H1 (cell line): ENCODE measurements at regions not wholly inside any gene's neighbourhood (a gene's known extent, or its start where the extent isn't known, plus 50 kb on each side); places are given as distances from the start of the nearest gene placed in this dataset.

Source experiments
- CTCF ChIA-PET: fragments of 300-600 bp; sonication (Branson Sonifier 250); formaldehyde crosslinking; loops from one replicate; lab custom pipeline; 2021; ENCODE audit not compliant: partially characterized antibody; lab: Charles Lee
- POLR2A ChIA-PET: fragments of 300-600 bp; sonication (Branson Sonifier 250); formaldehyde crosslinking; loops from one replicate; lab custom pipeline; 2021; ENCODE audit warnings: inconsistent platforms; ENCODE audit not compliant: partially characterized antibody; lab: Charles Lee
- DNase-seq, 2 experiments: peaks; one replicate each; pipeline versions ENCODE4 v3.0.0 to v3.0.0-alpha.2; 2010 to 2022; ENCODE audit warnings: low spot score in 2 of 2, low read depth in 1 of 2, mixed read lengths in 1 of 2
- FAIRE-seq: peaks from 2 replicates; lab custom pipeline; 2011; peaks lifted over from hg19 to GRCh38; lab: Jason Lieb, UNC
- H2AFZ ChIP-seq: 2 replicates; pipeline ENCODE4 v1.8.1; 2012; ENCODE audit warnings: low read length, inconsistent platforms
- H2AK5ac ChIP-seq: 2 replicates; pipeline ENCODE4 v1.6.1; 2013; ENCODE audit warnings: low read depth, low read length
- H2BK120ac ChIP-seq: replicated peaks from 2 replicates; pipeline ENCODE3; 2013; ENCODE audit warnings: low read depth, low read length, inconsistent platforms
- H2BK12ac ChIP-seq: 2 replicates; pipeline ENCODE4 v1.6.1; 2013; ENCODE audit warnings: low read depth, low read length
- H2BK15ac ChIP-seq: 2 replicates; pipeline ENCODE4 v1.6.1; 2013; ENCODE audit warnings: low read length
- H2BK20ac ChIP-seq: 2 replicates; pipeline ENCODE4 v1.6.1; 2013; ENCODE audit warnings: low read length
- H2BK5ac ChIP-seq: 2 replicates; pipeline ENCODE4 v1.6.1; 2013; ENCODE audit warnings: low read depth, low read length
- H3K14ac ChIP-seq: 2 replicates; pipeline ENCODE4 v1.6.1; 2013; ENCODE audit warnings: inconsistent platforms; ENCODE audit not compliant: insufficient read length
- H3K18ac ChIP-seq: 2 replicates; pipeline ENCODE4 v1.6.1; 2013; ENCODE audit warnings: low read length; ENCODE audit errors: extremely low read depth
- H3K23ac ChIP-seq: 2 replicates; pipeline ENCODE4 v1.6.1; 2013; ENCODE audit warnings: inconsistent platforms; ENCODE audit not compliant: insufficient read length
- H3K23me2 ChIP-seq: 2 replicates; pipeline ENCODE4 v1.6.1; 2013; ENCODE audit warnings: low read depth, low read length
- H3K27ac ChIP-seq: 2 replicates; pipeline ENCODE4 v1.6.1; 2011; ENCODE audit warnings: low read depth, low read length, inconsistent platforms
- H3K27me3 ChIP-seq, 4 experiments: replicated peaks in 1 of 4; 1 replicate in 1 of 4; 2 replicates in 3 of 4; pipeline versions ENCODE4 v1.6.1 to v1.8.1; 2011 to 2013; ENCODE audit warnings: low read length in 3 of 4, mild to moderate bottlenecking in 3 of 4, inconsistent platforms in 2 of 4, mixed read lengths in 2 of 4, moderate library complexity in 1 of 4; ENCODE audit not compliant: control insufficient read depth in 3 of 4, insufficient read depth in 3 of 4; ENCODE audit errors: extremely low read depth in 1 of 4
- H3K36me3 ChIP-seq, 4 experiments: 2 replicates each; pipeline versions ENCODE4 v1.6.1 to v1.8.1; 2011 to 2013; ENCODE audit warnings: mild to moderate bottlenecking in 4 of 4, low read length in 3 of 4, moderate library complexity in 2 of 4, control low read depth in 1 of 4, inconsistent platforms in 1 of 4; ENCODE audit not compliant: insufficient read depth in 4 of 4, control insufficient read depth in 2 of 4
- H3K4ac ChIP-seq: replicated peaks from 2 replicates; pipeline ENCODE3; 2013; ENCODE audit warnings: low read length, low read depth, mixed read lengths, inconsistent platforms; ENCODE audit not compliant: insufficient read length
- H3K4me1 ChIP-seq, 4 experiments: replicated peaks in 1 of 4; 1 replicate in 1 of 4; 2 replicates in 3 of 4; pipeline versions ENCODE4 v1.6.1 to v1.8.1; 2011 to 2013; ENCODE audit warnings: low read length in 3 of 4, inconsistent platforms in 2 of 4, mixed read lengths in 1 of 4; ENCODE audit not compliant: insufficient read depth in 4 of 4, control insufficient read depth in 3 of 4
- H3K4me2 ChIP-seq, 2 experiments: 2 replicates each; pipeline versions ENCODE4 v1.6.1 to v1.8.1; 2011 to 2013; ENCODE audit warnings: low read depth in 2 of 2, low read length in 2 of 2, control low read depth in 1 of 2, inconsistent platforms in 1 of 2, mild to moderate bottlenecking in 1 of 2; ENCODE audit not compliant: insufficient read depth in 1 of 2
- H3K4me3 ChIP-seq, 4 experiments: fragments of 200-600, 300-600 bp in 1 of 4; sonication (generic), shearing (Covaris generic), sonication (Bioruptor Twin) in 1 of 4; 2 replicates each; pipeline versions ENCODE4 v1.5.1 to v1.8.1; 2011 to 2016; ENCODE audit warnings: low read length in 4 of 4, low read depth in 3 of 4, control low read depth in 2 of 4, inconsistent platforms in 2 of 4, mild to moderate bottlenecking in 2 of 4, mixed read lengths in 1 of 4, moderate library complexity in 1 of 4; ENCODE audit not compliant: insufficient read depth in 2 of 4; ENCODE audit errors: extremely low read depth in 1 of 4
- H3K56ac ChIP-seq: replicated peaks from 2 replicates; pipeline ENCODE3; 2013; ENCODE audit warnings: low read depth, mild to moderate bottlenecking, mixed read lengths, low read length, inconsistent platforms; ENCODE audit not compliant: insufficient read length
- H3K79me1 ChIP-seq: 2 replicates; pipeline ENCODE4 v1.6.1; 2013; ENCODE audit warnings: low read depth, low read length, control low read depth
- H3K79me2 ChIP-seq, 2 experiments: 2 replicates each; pipeline versions ENCODE4 v1.6.1 to v1.8.1; 2012 to 2013; ENCODE audit warnings: low read length in 2 of 2, mild to moderate bottlenecking in 2 of 2, inconsistent platforms in 1 of 2; ENCODE audit not compliant: insufficient read depth in 2 of 2, control insufficient read depth in 1 of 2
- H3K9ac ChIP-seq, 4 experiments: replicated peaks in 1 of 4; 1 replicate in 1 of 4; 2 replicates in 3 of 4; pipeline versions ENCODE4 v1.6.1 to v1.8.1; 2011 to 2013; ENCODE audit warnings: low read depth in 3 of 4, low read length in 3 of 4, control low read depth in 2 of 4, mild to moderate bottlenecking in 2 of 4, moderate library complexity in 2 of 4, inconsistent platforms in 1 of 4; ENCODE audit errors: extremely low read depth in 1 of 4
- H3K9me3 ChIP-seq, 2 experiments: 2 replicates each; pipeline versions ENCODE4 v1.6.1 to v1.8.1; 2012 to 2013; ENCODE audit warnings: mild to moderate bottlenecking in 2 of 2, moderate library complexity in 2 of 2, control low read depth in 1 of 2, inconsistent platforms in 1 of 2, low read depth in 1 of 2, low read length in 1 of 2, mixed read lengths in 1 of 2; ENCODE audit not compliant: insufficient read depth in 2 of 2
- H4K20me1 ChIP-seq, 2 experiments: replicated peaks in 1 of 2; 2 replicates each; pipeline versions ENCODE3 to v1.8.1; 2011 to 2013; ENCODE audit warnings: inconsistent platforms in 2 of 2, low read length in 2 of 2, mild to moderate bottlenecking in 1 of 2; ENCODE audit not compliant: insufficient read depth in 2 of 2, control insufficient read depth in 1 of 2
- H4K5ac ChIP-seq: 2 replicates; pipeline ENCODE4 v1.6.1; 2013; ENCODE audit warnings: low read length, low read depth, mixed read lengths, inconsistent platforms; ENCODE audit not compliant: insufficient read length
- H4K8ac ChIP-seq: 2 replicates; pipeline ENCODE4 v1.8.0; 2013; ENCODE audit warnings: mild to moderate bottlenecking, moderate library complexity, low read length, inconsistent platforms; ENCODE audit not compliant: insufficient read depth; ENCODE audit errors: extremely low read depth
- H4K91ac ChIP-seq: replicated peaks from 2 replicates; pipeline ENCODE3; 2013; ENCODE audit warnings: low read length, mixed read lengths, inconsistent platforms; ENCODE audit not compliant: insufficient read length
- BCL11A ChIP-seq, 2 experiments: IDR thresholded peaks; one replicate each; pipeline ENCODE4 v1.6.1; 2011; ENCODE audit warnings: low read depth in 2 of 2, low read length in 2 of 2, mild to moderate bottlenecking in 2 of 2
- CBX8 ChIP-seq: fragments of 300-800, 300-1000 bp; sonication (generic); IDR thresholded peaks from 2 replicates; pipeline ENCODE4 v1.7.1; 2016; ENCODE audit warnings: low read depth, low read length, borderline replicate concordance
- CHD1 ChIP-seq: IDR thresholded peaks from 2 replicates; pipeline ENCODE4 v1.6.1; 2012; ENCODE audit warnings: low read depth, low read length, improper control_type of control experiment
- MAFK ChIP-seq: IDR thresholded peaks from 2 replicates; pipeline ENCODE4 v1.6.1; 2012; ENCODE audit warnings: low read depth, mild to moderate bottlenecking, improper control_type of control experiment, low read length
- RAD21 ChIP-seq, 2 experiments: IDR thresholded peaks in 1 of 2; conservative IDR thresholded peaks in 1 of 2; 2 replicates each; pipeline ENCODE4 v1.6.1; 2011; ENCODE audit warnings: low read depth in 2 of 2, low read length in 2 of 2, improper control_type of control experiment in 1 of 2, inconsistent platforms in 1 of 2, mild to moderate bottlenecking in 1 of 2, moderate library complexity in 1 of 2
- TBP ChIP-seq: IDR thresholded peaks from 2 replicates; pipeline ENCODE4 v1.6.1; 2011; ENCODE audit warnings: low read depth, low read length, improper control_type of control experiment
- whole genome bisulfite sequencing, 2 experiments: shearing (Covaris generic) in 1 of 2; methylation state at CpG; one replicate each; pipeline versions ENCODE4 v1.1.6 to v1.1.7; 2013 to 2015; ENCODE audit warnings: low lambda C conversion rate in 2 of 2, mixed read lengths in 2 of 2, inconsistent platforms in 1 of 2, low coverage in 1 of 2, missing lambda C conversion rate in 1 of 2; ENCODE audit not compliant: insufficient replicate concordance in 2 of 2, insufficient coverage in 1 of 2, insufficient read length in 1 of 2; ENCODE audit errors: extremely low coverage in 1 of 2, missing lambda C conversion rate in 1 of 2; 5-methylcytosine and 5-hydroxymethylcytosine counted together
- TF ChIP-seq, protein P1 (sequence below): IDR thresholded peaks from 2 replicates; pipeline ENCODE4 v1.6.1; 2012; ENCODE audit warnings: low read length, inconsistent platforms

DNA sequence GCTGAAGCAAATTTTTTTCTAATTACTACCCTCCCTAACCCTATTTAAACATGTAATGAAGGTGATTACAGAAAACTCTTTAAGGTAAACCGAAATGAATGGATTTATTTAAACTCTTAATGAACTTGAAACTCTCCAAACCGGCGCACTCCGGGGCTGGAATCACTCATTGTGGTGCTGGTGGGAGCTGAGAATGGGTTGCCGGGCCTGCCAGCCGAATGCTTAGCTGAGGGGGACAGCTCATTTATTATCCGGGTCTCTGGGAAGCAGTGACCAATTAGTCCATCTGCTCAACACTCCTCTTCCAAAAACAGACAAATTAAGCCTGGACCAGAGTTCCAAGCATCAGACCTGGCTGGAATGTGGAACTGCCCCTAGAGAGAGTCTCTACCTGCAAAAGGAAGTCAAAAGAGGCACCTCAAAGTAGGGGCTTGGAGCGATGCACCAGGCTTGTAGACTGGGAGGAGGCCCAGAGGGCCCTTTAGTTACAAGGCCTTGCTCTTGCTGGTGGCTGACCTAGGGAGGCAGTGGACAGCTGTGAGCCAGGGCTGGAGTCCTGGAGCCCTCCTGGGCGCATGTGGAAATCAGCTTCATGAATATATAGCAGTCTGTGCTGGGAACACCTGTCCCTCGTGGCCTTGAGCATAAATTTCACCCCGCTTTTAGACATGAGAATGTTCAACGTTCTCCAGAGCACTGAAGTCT lies 320.7 kb downstream of the AJAP1 start:
- Histone ChIP-seq H3K9ac (no peak overlapping the region), H2BK15ac (no peak overlapping the region), H2BK12ac (no peak overlapping the region), H3K14ac (no peak overlapping the region), H3K23ac (no peak overlapping the region), H3K27me3 (no peaks in the 10 kb centered on the region), H4K8ac (no peak overlapping the region), H3K79me2 (no peaks in the 10 kb centered on the region), H3K4ac (no peak overlapping the region), H3K9me3 (no peaks in the 10 kb centered on the region), H3K27ac (no peak overlapping the region), H4K5ac (no peak overlapping the region), H3K4me3 (no peak overlapping the region), H3K79me1 (no peaks in the 10 kb centered on the region), H3K23me2 (no peaks in the 10 kb centered on the region), H2BK5ac (no peak overlapping the region), H4K91ac (no peak overlapping the region), H3K18ac (no peak overlapping the region), H3K4me2 (no peak overlapping the region), H2AFZ (no peak overlapping the region), H4K20me1 (no peaks in the 10 kb centered on the region), H2BK120ac (no peak overlapping the region), H3K36me3 (no peaks in the 10 kb centered on the region), H2BK20ac (no peak overlapping the region), H3K56ac (no peak overlapping the region), H2AK5ac (no peak overlapping the region), H3K4me1 (no peaks in the 10 kb centered on the region)
- WGBS, 2 experiments = 92% methylated on average over 12 of the region's 12 CpGs; no CpG with 5 or more reads in 1 of the 2 experiments
- DNase-seq (no peak), FAIRE-seq (no peak)
- CTCF ChIA-PET = no interaction called here
- POLR2A ChIA-PET = no interaction called here
- TF ChIP-seq, protein P1, sequence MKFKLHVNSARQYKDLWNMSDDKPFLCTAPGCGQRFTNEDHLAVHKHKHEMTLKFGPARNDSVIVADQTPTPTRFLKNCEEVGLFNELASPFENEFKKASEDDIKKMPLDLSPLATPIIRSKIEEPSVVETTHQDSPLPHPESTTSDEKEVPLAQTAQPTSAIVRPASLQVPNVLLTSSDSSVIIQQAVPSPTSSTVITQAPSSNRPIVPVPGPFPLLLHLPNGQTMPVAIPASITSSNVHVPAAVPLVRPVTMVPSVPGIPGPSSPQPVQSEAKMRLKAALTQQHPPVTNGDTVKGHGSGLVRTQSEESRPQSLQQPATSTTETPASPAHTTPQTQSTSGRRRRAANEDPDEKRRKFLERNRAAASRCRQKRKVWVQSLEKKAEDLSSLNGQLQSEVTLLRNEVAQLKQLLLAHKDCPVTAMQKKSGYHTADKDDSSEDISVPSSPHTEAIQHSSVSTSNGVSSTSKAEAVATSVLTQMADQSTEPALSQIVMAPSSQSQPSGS = no peak
- TF ChIP-seq MAFK (no peak), BCL11A (IDR thresholded peaks at IDR 0.05; ENCODE audit: low read depth in 2 of 2, low read length in 2 of 2) (no peak), CBX8 (no peak), CHD1 (no peak), TBP (no peak), RAD21 (IDR thresholded peaks at IDR 0.05 in 1 of 2, conservative IDR thresholded peaks at IDR 0.05 in 1 of 2; ENCODE audit: low read depth in 2 of 2, low read length in 2 of 2) (no peak)
